Adrenal gland (tissue), 5 donors: ENCODE measurements at regions not wholly inside any gene's neighbourhood (a gene's known extent, or its start where the extent isn't known, plus 50 kb on each side); places are given as distances from the start of the nearest gene placed in this dataset.

Experiments used
- CTCF ChIP-seq, 6 experiments: fragments of 450-650 bp in 4 of 6; fragments of 200-600 bp in 2 of 6; sonication (generic) in 1 of 6; IDR thresholded peaks; 1 replicate in 5 of 6; 2 replicates in 1 of 6; pipeline versions ENCODE4 v1.5.1 to v1.8.0; 2016 to 2021; ENCODE audit warnings: antibody characterized with exemption in 6 of 6, mild to moderate bottlenecking in 2 of 6, moderate library complexity in 1 of 6
- POLR2A ChIP-seq, 2 donors: fragments of 450-650 bp; IDR thresholded peaks; one replicate each; pipeline ENCODE4 v1.6.1; 2017; ENCODE audit warnings: antibody characterized with exemption in 2 of 2, mild to moderate bottlenecking in 2 of 2, moderate library complexity in 1 of 2
- donor health status: DM: no; HTN: no; CAD: no.

- TF ChIP-seq CTCF (IDR thresholded peaks at IDR 0.05): no peak
- no peak for TF ChIP-seq POLR2A (IDR thresholded peaks at IDR 0.05)
Observed at GRCh38 chr11:26790738-26791137, 68.9 kb upstream of the SLC5A12 start.
